ENCODE measurements at regions not wholly inside any gene's neighbourhood (a gene's known extent, or its start where the extent isn't known, plus 50 kb on each side); places are given as distances from the start of the nearest gene placed in this dataset.
"Not testable (repeated sequence)": the region's sequence is repeated elsewhere in the genome, so short reads cannot be mapped to it uniquely, and the experiment has no call there.

DNA sequence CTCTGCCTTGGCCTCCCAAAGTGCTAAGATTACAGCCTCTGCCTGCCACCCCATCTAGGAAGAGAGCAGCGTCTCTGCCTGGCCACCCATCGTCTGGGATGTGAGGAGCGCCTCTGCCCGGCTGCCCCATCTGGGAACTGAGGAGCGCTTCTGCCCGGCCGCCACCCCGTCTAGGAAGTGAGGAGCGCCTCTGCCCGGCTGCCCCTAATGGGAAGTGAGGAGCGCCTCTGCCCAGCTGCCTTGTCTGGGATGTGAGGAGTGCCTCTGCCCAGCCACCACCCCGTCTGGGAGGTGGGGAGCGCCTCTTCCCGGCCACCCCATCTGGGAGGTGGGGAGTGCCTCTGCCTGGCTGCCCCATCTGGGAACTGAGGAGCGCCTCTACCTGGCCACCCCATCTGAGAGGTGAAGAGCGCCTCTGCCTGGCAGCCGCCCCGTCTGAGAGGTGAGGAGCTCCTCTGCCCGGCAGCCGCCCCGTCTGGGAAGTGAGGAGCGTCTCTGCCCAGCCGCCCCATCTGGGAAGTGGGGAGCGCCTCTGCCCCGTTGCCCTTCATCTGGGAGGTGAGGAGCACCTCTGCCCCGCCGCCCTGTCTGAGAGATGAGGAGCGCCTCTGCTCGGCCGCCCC, 481.0 kb upstream of the GNPDA2 start:
- DNase-seq = not testable (repeated sequence)

DNA sequence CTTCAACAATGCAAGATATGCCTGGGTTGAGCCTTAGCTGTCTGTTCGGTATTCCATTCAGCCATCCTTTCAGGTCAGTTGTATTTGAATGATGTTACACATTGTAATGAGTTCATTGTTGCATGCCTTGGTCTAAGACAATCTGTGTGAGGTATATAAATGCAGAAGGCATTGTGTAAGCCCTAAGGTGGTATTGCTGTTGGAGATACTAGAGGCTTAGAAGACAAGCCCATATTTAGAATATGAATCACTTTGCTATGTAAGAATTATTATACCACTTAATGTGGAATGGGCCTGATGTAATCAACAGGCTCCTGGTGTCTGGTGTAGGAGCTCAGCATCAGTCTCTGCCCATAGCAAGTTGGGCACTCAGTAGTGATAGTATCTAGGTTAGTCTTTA, 473.4 kb upstream of the GNPDA2 start:
- DNase-seq = no peak

DNA sequence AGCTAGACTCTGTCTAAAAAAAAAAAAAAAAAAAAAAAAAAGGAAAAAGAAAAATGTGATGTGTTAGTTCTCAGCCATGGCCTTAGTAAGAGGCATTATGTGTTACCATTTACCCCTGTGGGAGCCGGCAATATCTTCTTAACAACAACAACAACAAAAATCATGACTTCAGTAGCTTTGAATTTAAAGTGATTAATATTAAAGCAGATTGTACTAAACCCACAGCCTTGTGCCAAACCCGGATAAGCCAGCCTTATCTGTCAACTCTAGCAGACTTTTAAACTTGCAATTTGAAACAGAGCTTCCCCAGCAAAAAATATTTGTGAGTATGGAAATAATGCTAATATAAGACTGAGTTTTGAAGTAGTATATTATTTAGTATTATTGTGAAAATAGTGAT, 462.1 kb upstream of the GNPDA2 start:
- no peak for DNase-seq

DNA sequence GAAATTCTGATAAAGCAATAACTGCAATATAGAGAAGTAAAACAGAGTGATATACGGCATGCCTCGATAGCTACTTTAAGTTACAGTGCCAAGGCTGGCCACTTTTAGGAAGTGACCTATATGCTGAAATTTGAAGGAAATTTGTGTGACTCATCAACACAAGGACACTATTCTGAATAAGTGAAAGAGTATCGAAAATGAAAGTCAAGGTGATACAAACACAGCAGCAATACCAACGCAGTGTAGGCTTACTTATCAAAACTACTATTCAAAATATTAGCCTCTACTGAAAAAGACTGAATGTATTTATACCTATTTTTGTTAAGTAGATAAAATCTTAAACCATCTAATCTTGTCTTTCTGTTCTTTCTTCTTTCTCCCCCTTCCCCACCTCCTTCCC, 459.9 kb upstream of the GNPDA2 start:
- DNase-seq = no peak

DNA sequence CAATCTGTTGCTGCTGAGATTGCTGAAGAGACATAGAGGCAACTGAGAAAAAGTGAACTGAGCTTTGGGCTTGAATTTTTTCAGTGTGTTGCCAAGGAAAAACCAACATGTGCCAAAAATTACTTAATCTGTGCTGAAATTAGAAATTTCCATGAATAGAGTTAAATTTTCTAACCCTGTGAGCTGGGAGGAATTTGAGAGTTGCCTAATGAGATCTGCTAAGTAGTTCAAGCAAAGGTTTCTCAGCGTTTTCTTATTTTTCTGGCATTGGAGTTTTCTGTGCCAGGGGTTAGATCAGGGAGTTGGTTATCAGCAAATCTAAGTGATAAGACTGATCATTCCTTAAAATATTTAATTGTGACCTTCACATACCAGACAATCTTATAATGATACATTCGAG, 457.5 kb upstream of the GNPDA2 start:
- DNase-seq = no peak

DNA sequence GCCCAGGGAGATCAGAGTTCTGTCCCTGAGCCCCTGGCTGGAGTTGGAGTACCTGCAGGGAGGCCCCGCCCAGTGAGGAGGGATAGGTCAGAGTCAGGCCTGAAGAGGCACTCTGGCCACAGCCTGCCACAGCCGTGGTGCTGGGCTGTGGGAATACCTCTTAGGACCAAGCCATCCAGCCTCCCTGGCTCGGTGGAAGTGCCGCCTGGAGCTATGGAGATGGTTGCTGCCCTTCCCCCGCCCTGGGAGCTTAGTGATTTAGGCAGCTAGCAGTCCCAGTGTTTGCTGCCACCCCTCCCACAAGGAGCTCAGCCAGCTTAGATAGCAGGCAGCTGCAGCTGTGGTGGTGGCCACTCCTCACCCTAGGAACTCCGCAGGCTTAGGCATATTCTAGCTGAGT, 446.3 kb upstream of the GNPDA2 start:
- no peak for DNase-seq

DNA sequence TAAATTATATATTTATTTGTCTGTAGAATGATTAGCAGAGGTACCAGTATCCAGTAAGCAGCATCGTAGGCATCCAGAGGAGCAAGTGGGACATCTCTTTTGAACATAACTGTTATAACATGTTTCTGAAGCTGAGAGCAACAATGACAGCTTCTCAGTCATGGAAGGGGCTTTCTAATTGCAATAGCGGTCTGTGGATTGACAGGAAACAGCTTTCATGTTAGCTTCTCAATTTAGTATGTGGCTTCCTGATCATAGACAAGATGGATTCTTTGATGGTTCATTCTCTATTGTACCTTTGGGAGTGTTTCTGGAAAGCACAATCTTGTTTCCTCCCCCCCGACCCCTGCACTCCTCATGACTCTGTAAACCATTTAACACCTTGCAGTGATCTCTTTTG, 434.6 kb upstream of the GNPDA2 start:
- no peak for DNase-seq

DNA sequence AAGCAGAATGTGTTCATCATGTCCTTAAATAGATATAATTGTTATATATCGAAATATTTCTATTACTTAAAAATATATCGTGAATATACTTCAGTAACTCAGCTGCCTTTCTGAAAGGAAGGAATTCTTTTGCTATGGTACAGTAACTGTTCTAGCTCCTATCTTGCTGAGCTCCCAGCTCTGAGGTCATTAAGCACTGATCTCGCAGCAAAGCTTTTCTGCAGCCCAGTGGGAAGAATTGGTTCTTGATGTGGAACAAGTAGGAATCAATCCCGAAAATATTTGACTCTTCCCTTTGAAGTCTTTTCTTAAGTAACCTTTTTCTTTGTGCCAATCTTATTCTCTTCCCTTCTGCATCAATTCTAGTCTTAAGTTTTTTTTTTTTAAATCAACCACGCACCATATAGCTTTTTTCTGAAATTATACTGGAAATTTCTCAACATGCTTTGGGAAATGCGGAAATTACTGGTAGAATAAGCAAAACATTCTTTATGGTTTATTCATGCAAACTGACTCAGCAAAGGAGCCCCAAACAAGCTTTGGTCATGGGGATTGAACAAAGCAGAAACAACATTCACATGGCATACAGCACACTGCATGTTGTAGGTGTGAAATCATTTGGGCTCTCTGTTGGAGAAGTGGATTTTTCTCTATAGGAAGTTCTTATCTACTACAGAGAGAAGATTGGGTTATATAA, 428.9 kb upstream of the GNPDA2 start:
- DNase-seq = no peak

DNA sequence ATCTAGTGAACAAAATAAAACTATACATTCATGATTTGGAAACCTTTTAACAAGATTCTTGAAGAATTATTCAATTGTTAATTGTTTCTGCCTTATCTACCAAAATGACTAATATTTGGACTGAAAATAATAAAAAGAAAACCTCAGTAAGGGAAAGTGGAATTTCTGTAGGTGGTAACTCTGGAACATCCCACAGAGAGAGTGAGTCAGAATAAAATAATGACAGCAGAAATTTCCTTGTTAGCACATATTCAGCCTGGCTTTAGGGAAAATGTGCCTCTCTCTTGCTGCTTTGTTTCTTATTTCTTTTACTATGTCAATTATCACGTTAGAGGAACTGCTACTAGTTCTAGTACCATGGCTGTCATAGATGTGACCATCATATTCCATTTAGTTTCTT, 421.5 kb upstream of the GNPDA2 start:
- DNase-seq = no peak

DNA sequence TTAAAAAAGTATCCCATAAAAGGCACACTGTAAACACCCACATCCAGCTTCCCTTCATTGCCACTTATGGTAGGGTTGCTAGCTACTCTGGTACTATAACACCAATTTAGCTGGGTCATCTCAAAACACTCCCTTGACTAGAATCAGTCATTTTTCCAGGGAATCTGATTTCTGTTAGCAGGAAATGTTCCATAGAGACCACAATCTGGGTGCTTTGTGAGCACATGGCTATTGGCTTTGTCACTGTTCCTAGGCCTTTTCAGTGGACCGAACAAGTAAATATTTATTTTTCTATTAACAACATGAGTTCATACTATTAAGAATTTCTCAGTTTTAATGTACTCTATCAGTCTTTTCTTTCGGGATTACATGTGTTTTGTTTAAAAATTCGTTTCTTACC, 404.7 kb upstream of the GNPDA2 start:
- no peak for DNase-seq

DNA sequence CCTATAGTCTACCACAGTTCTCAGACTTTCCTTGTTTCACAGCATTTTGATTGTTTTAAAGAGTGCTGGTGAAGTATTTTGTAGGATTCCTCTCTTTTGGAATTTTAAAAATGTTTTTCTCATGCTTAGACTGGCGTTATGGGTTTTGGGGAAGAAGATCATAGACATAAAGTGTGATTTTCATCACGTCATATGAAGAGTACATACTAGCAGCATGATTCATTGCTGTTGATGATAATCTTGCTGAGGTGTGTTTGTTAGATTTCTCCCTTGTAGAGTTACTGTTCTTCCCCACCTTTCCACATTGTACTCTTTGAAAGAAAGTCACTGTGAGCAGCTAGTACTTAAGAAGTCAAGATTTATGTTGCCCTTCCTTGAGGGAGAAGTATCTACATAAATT, 396.1 kb upstream of the GNPDA2 start:
- DNase-seq = no peak

DNA sequence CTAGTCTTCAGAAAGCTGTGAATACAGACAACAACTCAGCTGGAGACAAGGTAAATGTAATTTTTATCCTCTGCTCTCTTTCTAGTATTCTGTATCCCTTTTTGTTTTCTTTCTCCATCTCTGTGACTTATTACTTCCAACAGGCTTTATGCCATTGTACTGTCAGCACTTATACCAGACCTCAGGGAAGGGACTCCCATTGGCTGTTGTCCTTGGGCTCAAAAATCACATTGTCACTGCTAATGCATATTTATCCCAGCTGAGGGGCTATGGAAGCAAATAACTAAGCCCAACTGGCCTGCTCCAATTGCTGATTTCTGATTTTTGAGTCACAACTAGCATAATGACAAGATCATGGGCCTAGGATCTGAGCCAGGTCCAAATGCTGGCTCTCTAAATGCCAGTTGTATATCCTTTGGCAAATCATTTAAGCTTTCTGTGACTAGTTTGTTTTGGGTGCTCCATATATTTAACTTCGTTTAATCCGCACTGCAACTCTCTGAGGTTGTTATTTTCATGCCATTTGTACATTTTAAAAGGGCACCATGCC, 395.1 kb upstream of the GNPDA2 start:
- DNase-seq = no peak

DNA sequence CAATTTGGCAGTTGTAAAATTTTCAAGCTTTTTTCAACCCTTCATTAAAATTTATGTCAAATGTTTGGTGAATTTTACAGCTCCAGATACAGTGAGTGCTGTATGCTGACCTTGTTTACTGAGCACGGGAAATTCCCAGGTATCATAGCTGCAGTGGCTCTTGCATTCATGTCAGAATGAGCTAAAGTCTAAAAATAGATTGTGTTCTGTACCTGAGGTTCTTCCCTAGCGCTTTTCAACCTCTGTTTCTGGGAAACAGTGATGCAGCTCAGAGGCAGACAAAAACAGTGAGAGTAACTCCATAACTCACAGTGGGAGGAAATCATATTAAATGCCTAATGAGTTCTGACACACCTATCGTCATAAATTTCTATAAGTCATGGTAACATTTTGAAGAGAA, 393.8 kb upstream of the GNPDA2 start:
- DNase-seq = no peak

DNA sequence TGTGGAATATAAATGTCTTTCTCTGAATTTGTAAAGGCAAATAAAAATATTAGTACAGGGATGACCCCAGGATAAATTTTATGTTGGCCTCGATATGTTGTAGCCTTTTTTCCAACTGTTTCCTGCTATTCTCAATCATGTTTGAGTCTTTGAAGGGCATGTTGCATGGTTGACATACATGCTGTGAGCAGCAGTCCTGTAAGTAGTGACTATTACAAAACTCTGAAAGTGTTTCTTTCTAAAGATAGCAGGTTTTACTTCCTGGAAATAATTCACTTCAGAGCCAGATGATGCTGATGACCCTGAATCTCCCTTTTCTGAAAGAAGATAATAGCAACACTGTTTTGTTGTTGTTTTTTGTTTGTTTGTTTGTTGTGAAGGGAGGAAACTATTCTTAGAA, 393.0 kb upstream of the GNPDA2 start:
- no peak for DNase-seq

DNA sequence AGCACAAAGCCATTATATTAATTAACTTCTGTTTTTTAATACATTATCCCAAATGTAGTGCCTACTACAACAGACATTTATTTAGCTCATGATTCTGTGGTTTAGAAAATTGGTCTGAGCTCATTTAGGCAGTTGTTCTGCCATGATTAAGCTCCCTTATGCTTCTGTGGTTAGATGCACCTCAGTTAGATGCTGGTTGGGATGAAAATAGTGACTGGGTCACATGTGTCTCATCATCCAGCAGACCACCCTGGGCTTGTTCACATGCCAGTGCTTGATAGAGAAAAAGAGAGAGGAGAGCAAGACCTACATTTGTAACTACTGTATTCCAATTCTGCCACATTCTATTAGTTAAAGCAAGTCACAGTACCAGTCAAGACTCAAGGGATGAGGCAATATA, 376.4 kb upstream of the GNPDA2 start:
- no peak for DNase-seq

DNA sequence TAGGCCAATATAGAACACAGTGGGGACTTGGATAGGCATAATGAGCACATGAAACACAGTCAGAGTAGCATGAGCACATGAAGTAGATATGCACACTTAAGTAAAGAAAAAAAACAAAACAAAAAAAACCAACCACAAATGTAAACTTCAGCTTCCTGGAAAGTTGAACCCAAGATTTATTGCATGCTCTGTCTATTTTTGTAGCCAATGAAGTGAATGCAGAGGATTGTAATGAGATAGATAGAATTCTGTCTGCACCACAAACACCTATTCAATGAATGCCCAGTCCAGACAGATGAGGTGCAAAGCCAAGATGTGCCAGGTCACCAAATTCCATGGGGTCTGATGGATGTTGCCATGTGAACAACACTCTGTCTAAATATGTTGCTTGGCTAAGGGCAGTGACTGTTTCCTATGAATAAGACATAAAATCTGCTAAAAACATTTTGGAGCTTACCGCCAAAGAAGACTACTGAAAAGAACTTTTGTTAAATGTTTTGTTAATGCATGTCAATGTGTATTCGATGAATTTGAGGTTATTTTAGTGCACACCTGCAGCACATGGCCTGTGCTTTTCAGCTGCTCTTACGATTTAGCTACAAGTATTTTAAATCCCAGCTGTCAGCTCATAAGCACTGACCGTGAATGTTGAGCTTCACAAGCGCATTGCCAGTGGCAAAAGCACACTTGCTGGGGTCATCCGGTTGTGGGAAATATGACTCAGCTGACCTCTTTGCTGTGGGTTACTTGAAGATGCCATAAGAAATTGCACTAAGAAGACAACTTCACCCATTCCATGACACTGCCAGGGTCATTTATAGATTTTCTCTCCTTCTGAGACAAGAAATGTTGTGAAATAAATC, 374.8 kb upstream of the GNPDA2 start:
- no peak for DNase-seq

DNA sequence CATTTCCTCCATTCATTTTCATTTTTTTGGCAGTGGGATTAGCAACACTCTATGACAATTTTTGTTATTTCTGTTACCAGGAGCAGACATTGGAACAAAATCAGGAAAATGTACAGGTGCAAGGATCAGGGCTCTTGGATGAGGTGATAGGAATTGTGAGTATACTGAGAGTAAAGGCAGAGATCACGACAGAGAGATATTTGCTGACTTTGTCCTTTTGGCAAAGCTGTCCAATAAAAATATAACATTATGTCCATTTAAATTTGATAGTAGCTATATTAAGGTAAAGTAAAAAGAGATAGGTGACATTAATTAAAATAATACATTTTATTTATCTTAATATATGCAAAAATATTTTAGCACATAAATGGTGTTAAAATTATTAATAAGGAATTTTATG, 373.1 kb upstream of the GNPDA2 start:
- DNase-seq = no peak

DNA sequence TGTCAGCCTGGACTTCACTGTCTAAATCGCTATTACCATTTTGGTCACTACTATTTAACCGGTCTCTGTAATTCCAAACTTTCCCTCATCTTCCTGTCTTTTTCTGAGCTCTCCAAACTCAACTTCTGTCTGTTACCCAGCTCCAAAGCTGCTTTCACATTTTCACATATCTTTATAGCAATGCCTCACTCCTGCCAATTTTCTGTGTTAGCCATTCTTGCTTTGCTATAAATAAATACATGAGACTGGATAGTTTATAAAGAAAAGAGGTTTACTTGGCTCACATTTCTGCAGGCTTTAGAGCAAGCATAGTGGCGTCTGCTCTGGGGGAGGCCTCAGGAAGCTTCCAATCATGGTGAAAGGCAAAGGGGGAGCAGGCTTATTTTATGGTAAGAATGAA, 368.3 kb upstream of the GNPDA2 start:
- no peak for DNase-seq

DNA sequence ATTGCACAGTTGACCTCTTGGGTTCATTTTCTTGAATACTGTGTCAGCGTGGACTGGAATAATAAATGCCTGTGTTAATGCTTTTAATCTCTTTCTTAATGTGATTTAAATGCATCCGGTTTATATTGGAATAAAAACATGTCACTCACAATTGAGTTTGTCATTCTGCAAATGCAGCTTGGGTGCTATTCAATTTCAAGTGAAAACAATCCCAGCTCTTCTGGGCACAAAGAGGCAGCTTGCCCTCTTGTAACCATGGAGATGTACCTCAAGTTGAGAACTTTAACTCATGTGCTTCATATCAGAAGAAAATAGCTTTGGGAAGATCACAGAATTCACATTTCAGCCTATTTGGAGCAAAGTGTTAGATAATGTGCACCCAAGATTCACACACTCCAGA, 355.7 kb upstream of the GNPDA2 start:
- no peak for DNase-seq

DNA sequence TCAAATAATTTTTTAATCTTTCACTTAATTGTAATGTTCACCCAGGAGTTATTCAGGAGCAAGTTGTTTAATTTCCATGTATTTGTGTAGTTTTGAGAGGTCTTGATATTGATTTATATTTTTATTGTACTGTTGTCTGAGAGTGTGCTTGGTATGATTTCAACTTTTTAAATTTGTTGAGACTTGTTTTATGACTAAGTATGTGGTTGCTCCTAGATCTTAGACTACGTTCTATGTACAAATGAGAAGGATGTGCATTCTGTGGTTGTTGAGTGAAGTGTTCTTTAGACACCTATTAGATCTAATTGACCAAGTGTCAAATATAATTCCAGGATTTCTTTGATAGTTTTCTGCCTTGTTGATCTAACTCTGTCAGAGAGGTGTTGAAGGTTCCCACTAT, 353.3 kb upstream of the GNPDA2 start:
- no peak for DNase-seq

DNA sequence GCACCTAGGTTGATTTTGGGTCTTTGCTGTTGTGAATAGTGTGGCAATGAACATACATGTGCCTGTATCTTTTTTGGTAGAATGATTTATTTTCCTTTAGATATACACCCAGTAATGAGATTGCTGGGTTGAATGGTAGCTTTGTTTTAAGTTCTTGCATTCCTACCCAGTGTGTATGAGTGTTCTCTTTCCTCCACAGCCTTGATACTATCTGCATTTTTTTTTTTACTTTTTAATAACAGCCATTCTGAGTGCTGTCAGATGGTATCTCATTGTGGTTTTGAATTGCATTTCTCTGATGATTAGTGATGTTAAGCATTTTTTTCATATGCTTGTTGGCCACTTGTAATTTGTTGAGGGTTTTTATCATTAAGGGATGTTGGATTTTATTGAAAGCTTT, 351.8 kb upstream of the GNPDA2 start:
- no peak for DNase-seq

DNA sequence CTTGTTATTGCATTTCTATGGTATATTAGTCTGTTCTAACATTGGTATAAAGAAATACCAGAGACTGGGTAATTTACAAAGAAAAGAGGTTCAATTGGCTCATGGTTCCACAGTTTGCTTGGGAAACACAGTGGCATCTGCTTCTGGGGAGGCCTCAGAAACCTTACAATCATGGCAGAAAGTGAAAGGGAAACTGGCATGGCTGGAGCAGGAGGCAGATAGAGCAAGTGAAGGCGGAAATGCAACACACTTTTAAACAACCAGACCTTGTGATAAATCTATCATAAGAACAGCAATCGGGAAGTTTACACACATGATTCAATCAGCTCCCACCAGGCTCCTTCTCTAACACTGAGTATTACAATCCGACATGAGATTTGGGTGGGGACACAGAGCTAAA, 346.6 kb upstream of the GNPDA2 start:
- DNase-seq = no peak

DNA sequence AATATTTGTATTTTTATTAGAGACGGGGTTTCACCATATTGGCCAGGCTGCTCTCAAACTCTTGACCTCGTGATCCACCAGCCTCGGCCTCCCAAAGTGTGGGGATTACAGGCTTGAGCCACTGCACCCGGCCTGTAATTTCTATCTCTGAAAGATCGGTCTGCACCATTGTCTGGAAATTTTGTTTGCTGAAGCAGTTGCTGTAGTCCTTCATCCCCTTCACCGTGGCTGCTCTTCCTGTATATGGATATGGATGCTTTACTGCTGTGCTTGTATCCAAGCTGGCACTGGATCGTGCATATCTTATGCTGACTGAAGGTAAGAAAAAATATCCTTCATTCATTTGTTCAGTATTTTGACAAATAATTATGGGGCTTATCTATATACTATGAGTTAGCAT, 338.4 kb upstream of the GNPDA2 start:
- DNase-seq = no peak

DNA sequence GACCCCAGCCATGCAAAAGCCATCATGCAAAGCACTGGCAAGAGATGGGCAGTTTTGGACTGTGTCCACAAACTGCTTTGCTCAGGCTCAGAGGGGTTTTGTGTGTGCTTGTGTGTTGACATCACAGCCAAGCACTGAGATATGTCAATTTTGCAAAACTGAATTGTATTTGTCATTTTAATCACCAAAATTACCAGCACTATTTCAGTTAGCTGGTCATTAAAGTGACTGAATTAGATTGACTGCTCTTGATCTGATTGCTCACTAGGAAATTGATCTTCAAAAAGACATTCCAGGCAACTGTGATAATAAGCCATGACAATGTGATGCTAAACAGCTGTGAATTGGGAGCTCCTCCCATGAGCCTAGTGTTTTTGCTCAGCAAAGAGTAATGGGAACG, 337.3 kb upstream of the GNPDA2 start:
- no peak for DNase-seq
